ENCODE measurements at regions not wholly inside any gene's neighbourhood (a gene's known extent, or its start where the extent isn't known, plus 50 kb on each side); places are given as distances from the start of the nearest gene placed in this dataset.

- no peak for TF ChIP-seq CTCF (IDR thresholded peaks at IDR 0.05)
- no peak for TF ChIP-seq RFX5 (IDR thresholded peaks at IDR 0.05; ENCODE audit: low read length)
- no peak for TF ChIP-seq MXI1 (IDR thresholded peaks at IDR 0.05; ENCODE audit: low read depth, low read length)
- no peak for TF ChIP-seq RCOR1 (IDR thresholded peaks at IDR 0.05; ENCODE audit: low read length)
- peak; percentile 83 for TF ChIP-seq REST (IDR thresholded peaks at IDR 0.05; ENCODE audit: low read depth, low read length)
- TF ChIP-seq POLR2AphosphoS5 (IDR thresholded peaks at IDR 0.05; ENCODE audit: low read depth, low read length) = no peak
- no peak for TF ChIP-seq YY1 (IDR thresholded peaks at IDR 0.05; ENCODE audit: low read depth)
- no peak for TF ChIP-seq GABPA (IDR thresholded peaks at IDR 0.05; ENCODE audit: low read depth)
- no peak for TF ChIP-seq EZH2phosphoT487 (IDR thresholded peaks at IDR 0.05; ENCODE audit: borderline replicate concordance, low read depth)
- TF ChIP-seq EP300 (IDR thresholded peaks at IDR 0.05; ENCODE audit: borderline replicate concordance in 1 of 2, low read depth in 1 of 2, low read length in 1 of 2) = no peak
- TF ChIP-seq SIN3A (IDR thresholded peaks at IDR 0.05; ENCODE audit: borderline replicate concordance, low read depth, low read length) = no peak
- no peak for TF ChIP-seq RXRA (IDR thresholded peaks at IDR 0.05; ENCODE audit: borderline replicate concordance, low read depth)
Measured at GRCh38 chr1:200496937-200497336, 87.1 kb upstream of the ZNF281 start.

Data from SK-N-SH (cell line).